DOHH2 (cell line): ENCODE measurements at regions not wholly inside any gene's neighbourhood (a gene's known extent, or its start where the extent isn't known, plus 50 kb on each side); places are given as distances from the start of the nearest gene placed in this dataset.

ENCODE experiments used
- H3F3A ChIP-seq: fragments of 200-600 bp; sonication (generic), shearing (Covaris generic); 2 replicates; pipeline ENCODE4 v1.6.0; 2016; ENCODE audit warnings: antibody characterized with exemption, mild to moderate bottlenecking; ENCODE audit not compliant: control insufficient read depth, insufficient read depth
- H3K27ac ChIP-seq: fragments of 200-600 bp; sonication (generic); 2 replicates; pipeline ENCODE4 v1.5.1; 2014; ENCODE audit warnings: low read depth, mild to moderate bottlenecking, low read length, moderate library complexity
- H3K27me3 ChIP-seq: fragments of 200-600 bp; sonication (generic); 2 replicates; pipeline ENCODE4 v1.6.1; 2014; ENCODE audit warnings: mild to moderate bottlenecking, low read length, mixed read lengths; ENCODE audit not compliant: control insufficient read depth
- H3K36me3 ChIP-seq: fragments of 200-600 bp; sonication (generic); 2 replicates; pipeline ENCODE4 v1.6.1; 2014; ENCODE audit warnings: mild to moderate bottlenecking, low read length, moderate library complexity, mixed read lengths; ENCODE audit not compliant: control insufficient read depth
- H3K4me1 ChIP-seq: fragments of 200-600 bp; sonication (generic); 2 replicates; pipeline ENCODE4 v1.6.1; 2014; ENCODE audit warnings: mild to moderate bottlenecking, low read length, mixed read lengths; ENCODE audit not compliant: control insufficient read depth
- H3K4me2 ChIP-seq: fragments of 200-600 bp; sonication (generic); 2 replicates; pipeline ENCODE4 v1.6.0; 2014; ENCODE audit warnings: mild to moderate bottlenecking, low read length, moderate library complexity
- H3K4me3 ChIP-seq: fragments of 200-600 bp; sonication (generic); 2 replicates; pipeline ENCODE4 v1.5.1; 2014; ENCODE audit warnings: mild to moderate bottlenecking, low read length, mixed read lengths
- H3K79me2 ChIP-seq: fragments of 200-600 bp; sonication (generic); 2 replicates; pipeline ENCODE4 v1.6.1; 2014; ENCODE audit warnings: mild to moderate bottlenecking, low read length, mixed read lengths; ENCODE audit not compliant: control insufficient read depth
- H3K9me2 ChIP-seq: fragments of 200-600 bp; sonication (generic); replicated peaks from 2 replicates; pipeline ENCODE4 v1.6.1; 2014; ENCODE audit warnings: mild to moderate bottlenecking, low read length, mixed read lengths; ENCODE audit not compliant: control insufficient read depth
- H3K9me3 ChIP-seq: fragments of 200-600 bp; sonication (generic); 2 replicates; pipeline ENCODE4 v1.6.1; 2014; ENCODE audit warnings: antibody characterized with exemption, low read length, mixed read lengths; ENCODE audit not compliant: control insufficient read depth, insufficient read depth
- H4K20me1 ChIP-seq: fragments of 200-600 bp; sonication (generic); 2 replicates; pipeline ENCODE4 v1.6.0; 2014; ENCODE audit warnings: low read depth, mild to moderate bottlenecking, antibody characterized with exemption, low read length, moderate library complexity; ENCODE audit not compliant: control insufficient read depth, insufficient read depth
- EZH2phosphoT487 ChIP-seq: fragments of 200-600 bp; sonication (generic); IDR thresholded peaks from 2 replicates; pipeline ENCODE4 v1.6.1; 2017; ENCODE audit warnings: borderline replicate concordance, mild to moderate bottlenecking, antibody characterized with exemption, low read length, moderate library complexity, mixed read lengths
- TF ChIP-seq, protein P1 (sequence below): fragments of 200-600 bp; sonication (generic); IDR thresholded peaks from one replicate; pipeline ENCODE4 v1.5.1; 2014; ENCODE audit warnings: antibody characterized with exemption, mild to moderate bottlenecking, low read depth, low read length; ENCODE audit not compliant: poor library complexity, severe bottlenecking

- no peak overlapping the region for H3K4me3 ChIP-seq
- peak overlapping the region; percentile 24; the same call in 1 of the 2 replicates for H3K4me2 ChIP-seq
- H3K27ac ChIP-seq, result no peak overlapping the region
- H4K20me1 ChIP-seq, result no peaks in the 10 kb centered on the region
- peaks cover 7% of the 10 kb centered on the region for H3K4me1 ChIP-seq
- peaks cover 10% of the 10 kb centered on the region for H3K27me3 ChIP-seq
- H3K79me2 ChIP-seq, result no peaks in the 10 kb centered on the region
- no peaks in the 10 kb centered on the region for H3K9me2 ChIP-seq
- no peaks in the 10 kb centered on the region for H3F3A ChIP-seq
- TF ChIP-seq, protein P1, sequence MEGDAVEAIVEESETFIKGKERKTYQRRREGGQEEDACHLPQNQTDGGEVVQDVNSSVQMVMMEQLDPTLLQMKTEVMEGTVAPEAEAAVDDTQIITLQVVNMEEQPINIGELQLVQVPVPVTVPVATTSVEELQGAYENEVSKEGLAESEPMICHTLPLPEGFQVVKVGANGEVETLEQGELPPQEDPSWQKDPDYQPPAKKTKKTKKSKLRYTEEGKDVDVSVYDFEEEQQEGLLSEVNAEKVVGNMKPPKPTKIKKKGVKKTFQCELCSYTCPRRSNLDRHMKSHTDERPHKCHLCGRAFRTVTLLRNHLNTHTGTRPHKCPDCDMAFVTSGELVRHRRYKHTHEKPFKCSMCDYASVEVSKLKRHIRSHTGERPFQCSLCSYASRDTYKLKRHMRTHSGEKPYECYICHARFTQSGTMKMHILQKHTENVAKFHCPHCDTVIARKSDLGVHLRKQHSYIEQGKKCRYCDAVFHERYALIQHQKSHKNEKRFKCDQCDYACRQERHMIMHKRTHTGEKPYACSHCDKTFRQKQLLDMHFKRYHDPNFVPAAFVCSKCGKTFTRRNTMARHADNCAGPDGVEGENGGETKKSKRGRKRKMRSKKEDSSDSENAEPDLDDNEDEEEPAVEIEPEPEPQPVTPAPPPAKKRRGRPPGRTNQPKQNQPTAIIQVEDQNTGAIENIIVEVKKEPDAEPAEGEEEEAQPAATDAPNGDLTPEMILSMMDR, result no peak
- no peak for TF ChIP-seq EZH2phosphoT487
- H3K36me3 ChIP-seq, result no peaks in the 10 kb centered on the region
- H3K9me3 ChIP-seq, result no peaks in the 10 kb centered on the region
These were observed 75.4 kb upstream of the PTPN1 start for GRCh38 chr20:50434653-50435396.

DNA sequence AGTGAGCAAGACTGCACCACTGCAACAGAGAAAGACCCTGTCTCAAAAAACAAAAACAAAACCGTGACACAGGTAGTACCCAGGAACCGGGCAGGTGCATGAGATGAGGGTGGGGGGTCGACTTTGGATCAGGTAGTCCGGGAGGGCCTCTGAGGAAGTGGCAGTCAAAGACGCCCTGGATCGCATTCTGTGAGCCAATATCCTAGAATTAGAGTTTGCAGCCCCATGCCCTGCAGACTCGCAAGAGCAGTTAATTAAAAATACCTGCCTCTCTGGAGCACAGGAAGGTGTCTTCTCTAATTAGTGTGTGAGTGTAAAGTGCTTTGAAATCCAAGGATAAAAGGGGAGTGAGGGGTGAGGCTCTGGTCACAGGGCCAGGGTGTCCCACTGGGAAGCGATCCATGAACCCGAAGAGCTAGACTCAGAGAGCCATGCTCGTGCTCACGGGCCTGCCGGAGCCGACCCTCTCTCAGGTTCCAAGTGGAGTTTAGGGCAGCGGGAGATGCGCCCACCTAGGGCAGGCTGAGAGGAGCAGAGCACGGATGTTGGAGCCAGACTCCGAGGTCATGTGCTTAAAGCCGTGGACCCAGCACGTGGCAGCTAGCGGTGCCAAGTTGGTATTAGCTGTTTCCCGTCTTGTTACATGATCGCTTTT, 74.7 kb upstream of the PTPN1 start:
- H3K4me1 ChIP-seq, result peaks cover 7% of the 10 kb centered on the region
- H3K9me3 ChIP-seq, result no peaks in the 10 kb centered on the region
- H3K27ac ChIP-seq, result no peak overlapping the region
- H3K9me2 ChIP-seq, result no peaks in the 10 kb centered on the region
- H3K79me2 ChIP-seq, result no peaks in the 10 kb centered on the region
- H3F3A ChIP-seq, result no peaks in the 10 kb centered on the region
- no peaks in the 10 kb centered on the region for H4K20me1 ChIP-seq
- H3K4me2 ChIP-seq, result no peak overlapping the region
- no peaks in the 10 kb centered on the region for H3K36me3 ChIP-seq
- H3K27me3 ChIP-seq, result peaks cover 11% of the 10 kb centered on the region
- no peak overlapping the region for H3K4me3 ChIP-seq
- TF ChIP-seq EZH2phosphoT487, result no peak
- TF ChIP-seq, protein P1, result no peak

DNA sequence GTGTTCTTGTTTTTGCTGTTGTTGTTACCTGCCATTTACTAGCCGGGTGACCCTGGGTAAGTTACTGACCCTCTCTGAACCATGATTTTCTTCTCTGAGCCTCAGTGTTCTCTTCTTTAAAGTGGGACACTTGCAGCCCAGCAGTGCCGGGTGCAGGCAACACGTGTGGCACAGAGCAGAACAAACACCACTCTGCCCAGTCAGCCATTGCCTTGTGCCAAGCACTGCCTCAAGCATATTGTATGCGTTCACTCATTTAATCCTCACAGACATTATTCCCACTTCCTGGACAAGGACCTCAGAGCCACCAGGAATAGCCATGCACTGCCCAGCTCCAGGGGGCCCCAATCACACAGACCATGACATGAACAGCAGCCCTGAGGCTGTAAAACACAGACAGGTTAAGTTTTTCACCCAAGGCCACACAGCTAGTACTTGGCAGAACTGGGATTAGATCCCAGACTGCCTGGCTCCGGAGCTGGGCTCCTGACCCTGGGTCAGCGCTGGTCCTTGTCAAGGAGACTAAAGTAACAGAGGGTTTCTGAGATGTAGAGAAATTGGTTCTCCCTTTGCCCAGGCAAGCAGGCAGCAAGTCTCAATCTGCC, 74.0 kb upstream of the PTPN1 start:
- Histone ChIP-seq H3K4me1 (peaks cover 7% of the 10 kb centered on the region), H3K4me2 (no peak overlapping the region), H3K36me3 (no peaks in the 10 kb centered on the region), H4K20me1 (no peaks in the 10 kb centered on the region), H3K9me3 (no peaks in the 10 kb centered on the region), H3F3A (no peaks in the 10 kb centered on the region), H3K79me2 (no peaks in the 10 kb centered on the region), H3K9me2 (no peaks in the 10 kb centered on the region), H3K27ac (no peak overlapping the region), H3K27me3 (peaks cover 11% of the 10 kb centered on the region), H3K4me3 (no peak overlapping the region)
- TF ChIP-seq, protein P1, result no peak
- TF ChIP-seq EZH2phosphoT487, result no peak
